ENCODE measurements at regions not wholly inside any gene's neighbourhood (a gene's known extent, or its start where the extent isn't known, plus 50 kb on each side); places are given as distances from the start of the nearest gene placed in this dataset.

DNA sequence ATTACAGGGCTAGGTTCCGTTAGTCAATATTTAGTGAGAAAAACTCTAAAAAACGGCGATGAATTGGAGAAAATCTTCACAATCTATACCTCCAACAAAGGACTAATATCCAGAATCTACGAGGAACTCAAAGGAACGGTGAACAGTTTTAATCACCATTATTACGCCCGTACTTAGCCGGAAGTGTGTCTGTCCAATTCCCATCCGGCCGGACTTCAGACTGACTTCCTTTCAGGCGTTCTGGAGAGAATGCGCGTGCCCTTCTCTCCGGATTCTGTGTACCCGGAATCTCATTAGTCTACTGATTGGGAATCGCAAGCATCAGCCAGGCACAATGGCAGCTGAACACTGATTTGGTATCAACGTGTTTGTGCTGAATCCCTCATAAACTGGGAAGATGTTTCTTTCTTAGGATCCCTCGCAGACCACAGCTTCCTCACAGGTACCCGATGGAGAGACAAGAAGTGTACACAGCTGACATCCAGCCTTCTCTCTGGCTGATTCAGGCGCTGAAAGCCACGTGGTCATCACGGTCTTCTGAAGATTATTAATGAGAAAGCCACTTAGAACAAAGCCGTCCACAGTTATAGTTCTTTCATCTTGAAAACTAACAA lies 239.9 kb downstream of the ZNF516 start:
- no peak for DNase-seq (ENCODE audit: low spot score)

DNA sequence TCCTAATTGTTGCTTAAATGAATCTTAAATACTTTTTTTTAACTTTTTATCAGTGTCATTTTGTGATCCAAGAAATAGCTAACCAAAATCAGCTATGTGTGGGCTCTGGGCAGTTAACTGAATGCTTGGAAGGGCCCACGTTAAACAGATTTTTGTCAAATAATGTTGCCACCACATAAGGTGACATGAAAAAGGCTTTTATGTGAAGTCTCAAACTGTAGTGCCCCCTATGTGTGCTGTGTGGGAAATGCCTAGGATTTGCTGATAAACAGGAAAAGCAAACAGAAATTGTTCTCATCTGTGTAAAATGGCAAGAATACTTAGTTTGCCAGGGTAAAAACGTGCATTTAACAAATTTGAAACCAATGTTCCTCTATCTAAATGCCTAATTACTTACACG lies 242.2 kb downstream of the ZNF516 start:
- DNase-seq (ENCODE audit: low spot score): no peak

DNA sequence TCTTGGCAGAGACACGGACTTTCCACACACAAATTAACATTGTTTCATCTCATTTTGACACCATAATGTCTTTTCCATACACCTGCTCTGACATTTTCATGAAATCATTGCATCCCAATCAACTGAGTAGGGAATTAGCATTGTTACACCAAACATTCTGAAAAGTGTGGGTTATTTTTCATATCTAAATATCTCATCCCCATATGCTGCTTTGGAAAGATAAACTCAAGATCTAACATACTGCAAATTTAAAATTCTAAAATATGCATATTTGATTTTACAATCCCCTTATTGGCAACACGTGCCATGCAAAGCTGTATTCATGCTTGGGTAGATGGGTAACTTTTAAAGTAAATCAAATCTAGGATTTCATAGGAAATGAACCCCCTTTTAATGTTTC lies 242.9 kb downstream of the ZNF516 start:
- DNase-seq (ENCODE audit: low spot score): no peak

DNA sequence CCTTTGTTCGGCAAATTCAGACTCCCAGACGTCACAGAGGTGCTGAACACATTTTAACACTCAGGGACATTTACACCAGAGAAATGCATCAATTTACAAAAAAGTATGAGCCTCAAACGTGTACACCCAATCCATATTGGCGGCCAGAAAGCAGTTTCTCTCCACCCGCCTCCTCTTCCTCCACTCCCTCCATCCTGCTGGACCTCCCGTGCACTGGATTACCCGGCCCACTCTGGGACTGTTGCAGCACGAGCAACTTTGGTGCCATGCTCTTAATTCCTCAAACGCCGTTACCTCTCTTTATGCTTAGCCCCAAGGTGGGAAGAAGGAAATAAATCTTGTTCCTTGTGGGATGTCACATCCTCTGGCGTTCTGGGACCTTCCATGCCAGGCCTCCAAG lies 243.4 kb downstream of the ZNF516 start:
- DNase-seq (ENCODE audit: low spot score): no peak

DNA sequence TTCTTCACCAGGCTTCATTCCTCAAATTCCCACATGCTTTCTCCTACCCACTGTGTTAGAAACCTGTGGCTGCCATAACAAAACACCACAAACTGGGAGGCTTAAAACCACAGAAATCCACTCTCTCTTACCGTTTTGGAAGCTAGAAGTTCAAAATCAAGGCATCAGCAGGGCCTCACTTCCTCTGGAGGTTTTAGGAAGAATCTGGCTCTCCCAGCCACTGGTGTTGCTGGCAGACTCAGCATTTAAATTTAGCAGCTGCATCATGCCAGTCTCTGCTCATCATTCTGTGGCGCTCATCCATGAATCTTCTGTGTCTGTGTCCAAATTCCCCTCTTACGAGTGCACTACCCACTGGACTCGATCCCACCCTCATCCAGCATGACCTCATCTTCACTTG lies 248.5 kb downstream of the ZNF516 start:
- no peak for DNase-seq (ENCODE audit: low spot score)

DNA sequence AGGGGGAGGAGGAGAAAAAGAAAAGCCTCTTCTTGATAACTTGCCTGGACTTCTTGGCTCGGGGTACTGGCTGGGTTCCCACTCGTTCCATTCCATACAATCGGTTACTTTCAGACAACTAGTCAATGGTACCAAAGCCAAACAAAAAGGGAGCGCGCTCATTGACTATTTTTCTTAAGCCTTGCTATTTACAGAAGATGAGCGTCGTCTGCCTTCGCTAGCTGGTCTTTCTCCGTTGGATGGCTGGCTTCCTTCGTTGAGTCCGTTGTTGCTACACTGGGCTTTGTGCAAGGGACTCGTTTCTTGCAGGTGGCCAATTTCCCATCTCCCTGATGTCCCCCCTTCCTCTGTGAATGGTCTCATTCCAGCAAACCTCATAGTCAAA lies 260.4 kb downstream of the ZNF516 start:
- DNase-seq (ENCODE audit: low spot score): no peak

DNA sequence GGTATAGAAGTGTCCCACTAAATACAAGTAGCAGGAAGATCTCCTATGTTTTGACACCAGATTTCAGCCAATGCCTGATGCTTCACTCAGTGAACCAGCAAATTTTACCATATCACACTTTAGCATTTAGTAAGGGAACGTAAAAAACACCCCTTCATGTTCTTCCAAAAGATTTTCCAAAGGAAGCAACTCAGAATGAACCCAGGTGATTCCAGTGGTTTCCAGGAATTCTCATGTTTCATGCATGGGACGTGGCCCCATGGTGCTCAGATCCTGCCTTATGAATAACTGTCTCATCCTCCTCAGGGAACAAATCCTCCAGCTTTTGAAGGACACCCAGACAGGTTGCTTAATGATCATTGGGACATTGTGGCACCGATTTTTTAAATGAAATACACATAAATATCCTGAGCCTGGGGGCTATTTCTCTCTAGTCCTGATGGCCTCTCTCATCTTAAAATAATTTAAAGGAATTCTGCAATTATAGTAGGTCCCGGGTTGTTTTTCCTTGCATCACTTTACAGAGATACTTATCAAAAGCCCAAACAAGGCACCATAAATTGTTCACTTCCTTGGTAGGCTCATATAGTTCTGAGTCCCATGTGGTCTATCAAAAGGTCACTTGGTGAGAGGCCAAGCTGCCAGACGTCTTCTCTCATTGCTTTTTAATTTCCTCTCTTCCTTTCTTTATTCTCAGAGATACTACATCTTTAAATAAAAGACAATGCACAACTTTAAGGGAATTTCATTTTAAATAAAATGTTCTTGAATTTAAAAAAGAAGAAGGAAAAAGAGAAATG lies 261.0 kb downstream of the ZNF516 start:
- no peak for DNase-seq (ENCODE audit: low spot score)

DNA sequence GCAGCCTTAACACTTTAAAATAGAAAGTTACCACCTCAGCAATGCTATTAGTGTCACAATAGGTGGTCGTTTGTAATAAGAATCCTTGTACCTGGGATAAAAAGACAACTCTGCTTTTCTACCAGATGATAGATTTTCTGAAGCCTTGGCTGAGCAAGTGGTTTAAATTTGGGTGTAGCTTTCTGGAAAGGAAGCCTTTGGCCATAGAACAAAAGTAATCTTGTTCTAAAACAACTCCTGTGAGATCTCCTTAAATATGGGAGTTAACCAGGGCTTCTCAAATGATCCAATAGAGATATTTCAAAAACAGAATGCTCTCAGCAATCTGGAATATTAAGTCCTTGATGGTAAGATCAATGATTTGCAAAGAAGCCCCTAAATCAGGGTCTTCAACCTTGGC lies 261.6 kb downstream of the ZNF516 start:
- DNase-seq (ENCODE audit: low spot score): no peak

DNA sequence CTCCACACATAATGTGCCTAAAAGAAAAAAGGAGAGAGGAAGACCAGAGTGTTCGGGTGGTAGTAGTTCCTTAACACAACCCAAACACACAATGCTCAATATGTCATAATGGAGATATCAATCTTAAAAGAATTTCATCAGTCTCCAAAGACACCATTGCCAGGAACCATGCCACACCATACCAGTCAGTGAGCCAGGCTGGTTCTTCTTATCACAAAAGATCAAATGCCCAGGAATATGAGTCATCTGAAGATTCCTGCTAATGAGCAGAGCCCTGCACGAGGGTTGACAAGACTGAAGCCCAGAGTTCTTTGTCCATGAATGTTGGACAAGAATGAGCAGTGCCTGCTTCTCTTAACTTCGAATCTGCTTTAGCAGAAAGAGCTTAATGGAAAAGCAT lies 262.3 kb downstream of the ZNF516 start:
- DNase-seq (ENCODE audit: low spot score): no peak

DNA sequence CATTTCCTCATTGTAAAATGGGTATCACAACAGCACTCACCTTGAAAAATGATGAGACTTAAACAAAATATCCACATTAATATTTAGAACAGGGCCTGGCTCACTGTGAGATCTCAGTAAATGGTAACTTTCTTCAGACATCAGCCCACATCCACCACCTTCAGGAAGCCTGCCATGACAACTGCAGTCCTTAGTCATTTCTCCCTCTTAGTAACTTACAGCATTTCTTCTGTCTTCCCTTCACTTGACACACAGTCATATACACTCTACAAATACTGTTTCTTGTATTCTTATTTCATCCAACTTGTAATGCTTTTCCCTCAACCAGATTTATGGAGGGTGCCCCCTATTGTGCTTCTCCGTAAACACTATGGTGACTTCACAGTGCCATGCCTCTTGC lies 263.0 kb downstream of the ZNF516 start:
- DNase-seq (ENCODE audit: low spot score): no peak

DNA sequence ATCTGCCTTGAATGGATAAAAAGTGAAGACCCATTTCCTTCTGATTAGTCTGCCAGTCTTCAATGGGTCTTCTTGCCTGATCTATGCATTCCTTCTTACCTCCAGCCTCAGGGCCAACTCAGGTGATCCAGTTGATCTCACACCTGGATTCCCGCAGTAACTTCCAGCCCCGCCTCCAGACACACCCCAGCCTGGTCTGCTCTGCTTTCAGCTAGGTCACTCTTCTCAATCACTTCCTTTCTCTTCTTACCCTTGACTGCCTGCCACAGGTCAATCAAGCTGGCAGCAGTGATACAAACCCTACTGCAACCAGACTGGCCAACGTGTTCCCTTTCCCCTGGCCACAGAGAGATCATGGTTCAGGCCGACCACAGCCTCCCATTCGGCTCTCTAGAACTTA lies 263.6 kb downstream of the ZNF516 start:
- DNase-seq (ENCODE audit: low spot score): no peak

DNA sequence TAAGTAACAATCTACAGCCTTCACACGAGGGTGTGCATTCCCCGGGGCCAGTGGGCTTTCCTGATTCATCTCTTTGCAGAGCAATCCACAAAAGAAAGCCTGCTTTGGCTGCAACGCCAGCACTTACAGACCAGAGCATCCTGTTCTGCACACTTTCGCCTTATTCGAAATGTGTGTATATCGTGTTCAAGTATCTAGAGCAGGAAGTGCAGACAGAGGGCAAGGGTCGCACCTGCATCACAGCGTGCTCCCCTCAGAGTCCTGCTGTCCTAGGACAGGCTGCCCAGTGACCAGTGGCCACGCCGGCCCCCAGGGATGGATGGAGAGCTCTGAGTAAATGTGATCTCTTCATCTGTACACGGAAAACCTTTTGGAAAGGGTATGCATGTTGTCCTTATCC lies 264.3 kb downstream of the ZNF516 start:
- DNase-seq (ENCODE audit: low spot score): no peak

DNA sequence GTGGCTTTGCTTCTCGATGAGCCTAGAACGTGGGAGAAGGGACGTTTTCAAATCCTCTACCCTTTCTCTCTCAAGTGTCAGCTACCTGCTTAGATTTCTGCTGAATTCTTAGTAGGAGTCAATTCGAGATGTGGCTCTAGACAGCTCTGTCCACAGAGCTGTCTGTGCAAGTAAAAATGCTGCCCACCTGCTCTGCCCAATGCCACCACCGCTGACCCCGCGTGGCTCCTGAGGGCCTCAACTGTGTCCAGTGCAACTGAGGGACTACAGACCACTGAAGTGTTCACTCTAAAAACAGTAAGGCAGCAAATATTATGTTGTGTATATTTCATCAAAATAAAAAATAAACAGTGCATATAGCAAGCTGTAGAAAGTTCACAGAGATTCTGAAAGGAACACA lies 266.3 kb downstream of the ZNF516 start:
- no peak for DNase-seq (ENCODE audit: low spot score)

DNA sequence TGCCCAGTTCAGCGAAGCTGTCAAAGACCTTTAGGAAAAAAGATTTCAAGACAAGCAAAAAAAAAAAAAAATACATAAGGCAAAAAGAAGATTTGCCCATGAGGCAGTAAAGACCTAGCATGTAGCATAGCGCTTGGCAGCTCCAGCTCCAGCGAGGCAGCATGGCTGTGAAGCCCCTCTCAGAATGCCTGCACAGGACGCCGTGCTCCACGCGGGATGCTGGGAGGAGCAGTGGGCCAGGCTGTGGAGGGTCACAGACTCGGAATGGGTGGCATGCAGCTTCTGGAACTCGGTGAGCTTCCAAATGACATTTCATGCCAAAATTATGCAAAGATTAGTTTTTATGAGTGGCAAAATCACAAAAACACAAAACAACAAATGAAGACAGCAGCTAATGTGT lies 267.3 kb downstream of the ZNF516 start:
- no peak for DNase-seq (ENCODE audit: low spot score)

DNA sequence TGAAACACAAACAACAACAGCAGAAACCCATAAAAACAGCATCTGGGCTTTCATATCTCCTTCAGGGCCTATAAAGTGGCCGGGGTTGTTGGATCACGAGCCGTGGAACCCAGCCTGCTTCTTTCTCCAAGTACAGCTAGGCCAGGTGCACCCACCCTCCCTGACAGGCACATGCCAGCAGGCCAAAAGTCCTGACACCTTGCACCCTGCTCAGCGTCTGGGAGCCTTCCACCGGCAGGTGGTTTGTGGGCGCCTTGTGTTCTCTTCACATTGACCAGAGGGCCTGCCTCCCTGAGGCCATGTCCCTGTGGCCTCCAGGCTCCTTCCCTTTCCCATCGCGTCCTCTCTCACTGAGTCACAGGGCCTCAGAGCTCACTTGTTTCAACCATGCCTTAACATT lies 271.6 kb downstream of the ZNF516 start:
- no peak for DNase-seq (ENCODE audit: low spot score)

DNA sequence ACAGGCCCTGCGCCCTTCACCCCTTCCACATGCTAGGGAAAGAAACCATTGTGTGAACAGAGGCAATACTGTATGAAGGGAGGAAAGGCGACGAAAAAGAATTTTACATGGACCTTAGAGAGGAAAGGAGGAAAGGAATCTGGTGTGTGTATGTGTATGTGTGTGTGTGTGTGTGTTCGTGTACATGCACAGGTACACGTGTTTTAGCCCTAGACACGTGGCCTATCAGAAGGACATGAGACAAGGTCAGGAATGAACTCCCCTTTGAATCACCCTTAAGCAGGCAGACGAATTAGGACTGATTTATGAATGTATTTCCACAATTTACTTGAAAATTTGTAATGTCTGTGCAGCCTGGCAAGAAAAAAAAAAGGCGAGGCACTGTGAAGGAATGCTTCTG lies 276.0 kb downstream of the ZNF516 start:
- DNase-seq (ENCODE audit: low spot score): no peak

DNA sequence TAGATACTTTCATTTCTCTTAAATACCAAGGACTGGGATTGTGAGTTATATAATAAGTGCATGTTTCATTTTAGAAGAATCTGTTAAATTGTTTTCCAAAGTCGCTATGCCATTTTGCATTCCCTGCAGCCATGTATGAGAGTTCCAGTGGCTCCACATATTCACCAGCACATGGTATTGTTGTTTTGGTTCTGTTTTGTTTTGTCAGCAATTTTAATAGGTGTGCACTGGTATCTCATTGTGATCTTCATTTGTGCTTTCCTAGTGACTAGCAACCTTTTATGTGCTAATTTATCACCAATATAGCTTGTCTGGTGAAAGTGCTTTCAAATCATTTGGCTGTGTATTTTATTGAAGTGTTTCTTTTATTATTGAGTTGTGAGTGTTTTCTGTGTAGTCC lies 278.9 kb downstream of the ZNF516 start:
- DNase-seq (ENCODE audit: low spot score): no peak

DNA sequence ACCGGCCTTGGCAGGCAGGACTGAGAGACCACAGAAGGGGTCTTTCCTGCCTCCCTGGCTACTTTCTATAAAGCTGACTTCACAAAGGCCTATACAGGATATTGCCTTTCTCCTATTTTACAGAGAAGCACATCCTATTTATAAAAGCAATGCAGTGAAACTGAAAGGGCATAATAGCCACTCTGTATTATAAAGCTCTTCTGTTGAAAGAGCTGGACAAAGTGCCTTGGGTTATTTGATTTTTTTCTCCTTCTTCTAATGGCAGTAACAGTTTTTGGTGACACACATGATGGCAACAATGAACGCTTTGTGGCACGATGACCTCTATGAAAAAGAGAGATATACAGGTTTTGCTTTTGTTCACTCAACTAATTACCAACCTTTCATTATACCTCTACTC lies 281.1 kb downstream of the ZNF516 start:
- DNase-seq (ENCODE audit: low spot score): no peak

DNA sequence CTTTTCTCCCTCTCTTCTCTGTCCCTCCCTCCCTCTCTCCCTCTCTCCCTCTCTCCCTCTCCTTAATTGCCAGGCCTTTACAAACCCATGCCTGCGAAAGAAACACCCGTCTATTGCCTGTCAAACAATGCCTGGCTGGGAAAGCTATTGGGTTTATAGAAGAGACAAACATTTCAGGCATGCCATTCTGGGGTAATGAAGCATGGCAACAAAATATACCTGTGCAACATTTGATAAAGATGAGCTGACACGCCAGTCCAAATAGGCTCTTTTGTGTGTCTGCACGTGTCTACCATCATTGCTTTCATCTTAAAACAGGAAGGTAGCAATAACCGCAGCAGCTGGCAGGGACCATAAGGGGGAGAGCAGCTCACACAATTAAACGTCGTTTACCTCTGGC lies 282.1 kb downstream of the ZNF516 start:
- DNase-seq (ENCODE audit: low spot score): no peak

DNA sequence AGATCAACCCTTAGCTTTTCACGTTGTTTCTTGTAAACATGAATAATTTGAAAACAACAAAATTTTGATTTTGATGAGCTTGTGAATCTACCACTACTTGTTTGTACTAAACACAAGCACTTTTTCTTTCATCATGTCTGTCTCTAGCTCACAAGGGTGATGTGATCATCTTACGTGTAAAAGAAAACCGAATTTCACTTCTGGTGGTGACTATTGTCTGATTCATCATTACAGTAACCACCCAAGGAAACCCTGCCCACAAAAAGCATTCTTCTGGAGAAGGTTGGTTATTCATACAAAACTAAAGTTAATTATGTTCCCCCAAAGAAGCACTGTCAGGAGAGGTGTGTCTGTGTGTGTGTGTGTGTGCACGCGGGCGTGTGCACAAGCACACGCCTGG lies 285.4 kb downstream of the ZNF516 start:
- DNase-seq (ENCODE audit: low spot score): peak; percentile 4

DNA sequence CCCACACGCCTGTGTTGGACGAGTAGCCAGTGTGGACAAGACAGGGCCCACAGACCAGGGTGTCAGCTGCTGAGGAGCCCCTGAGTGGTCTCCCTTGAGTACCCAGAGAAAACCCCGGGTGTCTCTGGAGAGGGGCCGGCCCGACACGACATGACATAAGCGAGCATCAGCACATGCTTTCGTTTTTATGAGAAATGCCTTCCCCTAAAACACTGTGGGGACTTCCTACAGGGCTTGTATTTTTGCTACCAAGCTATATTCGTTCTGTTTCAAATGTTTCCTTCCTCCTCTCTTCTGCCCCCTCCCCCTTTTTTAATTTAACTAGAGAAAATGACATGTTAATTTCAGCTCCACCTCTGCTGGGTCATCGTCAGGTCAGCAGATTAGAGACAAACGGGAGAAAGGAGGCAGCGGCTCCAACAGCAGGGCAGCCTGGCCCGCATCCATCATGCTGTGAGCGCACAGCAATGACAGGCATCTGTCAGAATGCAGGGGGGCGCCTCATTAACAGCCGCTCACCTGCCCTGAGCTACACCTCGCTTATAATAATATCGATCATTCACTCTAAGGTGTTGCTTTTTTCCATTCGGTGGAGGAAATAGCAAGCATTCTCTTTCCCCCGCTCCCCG lies 286.2 kb downstream of the ZNF516 start:
- DNase-seq (ENCODE audit: low spot score): no peak

DNA sequence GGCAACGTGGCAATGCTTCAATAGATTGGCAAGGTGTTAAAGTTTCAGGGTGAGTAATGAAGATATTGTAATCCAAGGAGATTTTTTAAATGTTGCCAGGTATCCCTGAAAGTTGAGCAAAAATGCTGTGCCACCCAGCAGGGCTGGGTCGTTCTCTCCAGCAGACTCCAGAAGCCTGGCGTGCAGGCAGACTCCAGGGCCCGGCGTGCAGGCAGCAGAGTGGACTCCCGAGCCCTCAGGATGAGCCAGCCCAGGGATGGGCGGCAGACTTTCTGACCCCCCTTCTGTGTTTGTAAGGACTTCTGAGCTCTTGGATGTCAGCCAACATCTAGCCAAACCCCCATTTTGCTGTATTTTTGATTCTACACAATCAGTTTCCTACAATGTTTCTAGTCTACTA lies 289.1 kb downstream of the ZNF516 start:
- no peak for DNase-seq (ENCODE audit: low spot score)

DNA sequence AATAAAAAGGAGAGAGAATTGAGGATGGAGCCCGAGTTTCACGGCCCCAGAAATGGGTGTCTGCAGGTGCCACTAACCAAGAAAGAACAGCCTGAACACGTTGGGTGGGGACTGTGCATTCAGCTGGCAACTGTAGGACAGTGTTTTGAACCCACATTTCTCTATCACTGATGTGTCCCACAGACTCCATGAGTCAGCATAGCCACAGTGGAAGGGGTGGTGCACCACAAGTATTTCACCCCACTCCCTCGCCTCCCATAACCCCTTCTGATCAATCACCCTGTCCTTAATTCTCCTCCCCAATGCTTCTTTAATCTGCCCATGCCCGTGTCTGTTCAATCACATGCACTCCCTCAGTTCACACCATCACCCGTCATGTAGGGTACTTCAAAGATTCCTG lies 291.5 kb downstream of the ZNF516 start:
- DNase-seq (ENCODE audit: low spot score): no peak

DNA sequence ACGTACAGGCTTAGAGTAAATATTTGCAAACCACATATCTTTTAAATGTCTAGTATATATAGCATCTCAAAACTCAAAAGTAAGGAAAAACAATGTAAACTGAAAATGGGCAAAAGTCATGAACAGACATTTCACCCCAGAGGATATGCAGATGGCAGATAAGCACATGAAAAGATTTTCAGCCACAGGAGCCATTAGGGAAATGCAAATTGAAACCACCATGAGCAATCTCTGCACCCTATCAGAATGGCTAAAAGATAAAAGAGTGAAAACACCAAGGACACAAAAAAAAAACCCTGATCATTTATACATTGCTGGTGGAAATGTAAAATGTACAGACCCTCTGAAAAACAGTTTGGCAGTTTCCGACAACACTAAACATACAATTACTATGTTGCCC lies 292.7 kb downstream of the ZNF516 start:
- no peak for DNase-seq (ENCODE audit: low spot score)

All from activated CD4-positive, alpha-beta T cell treated with anti-CD3 and anti-CD28 coated beads, Interleukin-2, Interleukin-4, amounts not matched to agents 100 ng/mL and 50 ng/mL, durations not matched to agents 16 hours and 8 hours (primary cell).